WTC11 (cell line): ENCODE measurements at regions not wholly inside any gene's neighbourhood (a gene's known extent, or its start where the extent isn't known, plus 50 kb on each side); places are given as distances from the start of the nearest gene placed in this dataset.

Experiments
- ATAC-seq: fragments of 200-7000 bp; cut with Tn5 transposase; 2 replicates; pipeline ENCODE4 v1.10.0; 2021; ENCODE audit warnings: mild to moderate bottlenecking, moderate library complexity
- CTCF ChIA-PET: fragments of 300-600 bp; sonication (Branson Sonifier 250); formaldehyde crosslinking; loops from one replicate; lab custom pipeline; 2021; ENCODE audit warnings: antibody characterized with exemption; lab: Charles Lee
- POLR2A ChIA-PET: fragments of 350-600 bp; sonication (Branson Sonifier 250); formaldehyde crosslinking; loops from one replicate; lab custom pipeline; 2021; ENCODE audit warnings: antibody characterized with exemption; lab: Charles Lee
- DNase-seq: peaks from one replicate; pipeline ENCODE4 v3.0.0; 2021; ENCODE audit warnings: low spot score
- H3K27ac Mint-ChIP-seq: 2 replicates; pipeline ENCODE4 v1.8.0; 2021; ENCODE audit warnings: mixed read lengths
- H3K27me3 Mint-ChIP-seq: 2 replicates; pipeline ENCODE4 v1.8.0; 2021; ENCODE audit warnings: low read depth, mild to moderate bottlenecking, moderate library complexity, mixed read lengths
- H3K36me3 Mint-ChIP-seq: 2 replicates; pipeline ENCODE4 v1.8.0; 2021; ENCODE audit warnings: mixed read lengths
- H3K4me1 Mint-ChIP-seq: 2 replicates; pipeline ENCODE4 v1.8.0; 2022; ENCODE audit warnings: mixed read lengths
- H3K4me3 Mint-ChIP-seq: 2 replicates; pipeline ENCODE4 v1.8.0; 2021; ENCODE audit warnings: mild to moderate bottlenecking, moderate library complexity, mixed read lengths
- H3K9me3 Mint-ChIP-seq: 2 replicates; pipeline ENCODE4 v1.8.0; 2021; ENCODE audit warnings: mixed read lengths
- AFF4 ChIP-seq: sonication (generic); formaldehyde crosslinking; IDR thresholded peaks from 2 replicates; pipeline ENCODE4 v1.8.1; 2023; ENCODE audit warnings: mild to moderate bottlenecking, missing genetic modification reagents, borderline replicate concordance
- ATF3 ChIP-seq: sonication (generic); formaldehyde crosslinking; conservative IDR thresholded peaks from 2 replicates; pipeline ENCODE4 v1.8.1; 2022; ENCODE audit warnings: mild to moderate bottlenecking, missing genetic modification reagents
- ELF4 ChIP-seq: sonication (generic); formaldehyde crosslinking; IDR thresholded peaks from 2 replicates; pipeline ENCODE4 v1.8.1; 2022; ENCODE audit warnings: low read depth, mild to moderate bottlenecking, moderate library complexity, missing genetic modification reagents
- JAZF1 ChIP-seq: fragments of 250-450 bp; sonication (Bioruptor Pico); IDR thresholded peaks from 2 replicates; pipeline ENCODE4 v1.9.0; 2021; ENCODE audit warnings: moderate library complexity, mild to moderate bottlenecking, inconsistent platforms
- JUN ChIP-seq: sonication (generic); formaldehyde crosslinking; IDR thresholded peaks from 2 replicates; pipeline ENCODE4 v1.8.0; 2023; ENCODE audit warnings: mild to moderate bottlenecking, missing genetic modification reagents
- NFE2L1 ChIP-seq: sonication (generic); formaldehyde crosslinking; IDR thresholded peaks from 2 replicates; pipeline ENCODE4 v1.8.1; 2023; ENCODE audit warnings: missing genetic modification reagents
- NFYB ChIP-seq: sonication (generic); formaldehyde crosslinking; conservative IDR thresholded peaks from 2 replicates; pipeline ENCODE4 v1.8.0; 2022; ENCODE audit warnings: low read depth, missing genetic modification reagents
- OVOL2 ChIP-seq: fragments of 250-450 bp; sonication (Bioruptor Pico); IDR thresholded peaks from 2 replicates; pipeline ENCODE4 v1.9.0; 2021; ENCODE audit warnings: mild to moderate bottlenecking, borderline replicate concordance
- RORB ChIP-seq: fragments of 250-450 bp; sonication (Bioruptor Pico); IDR thresholded peaks from 2 replicates; pipeline ENCODE4 v1.9.0; 2021; ENCODE audit warnings: mild to moderate bottlenecking
- SOX15 ChIP-seq: fragments of 250-450 bp; sonication (Bioruptor Pico); IDR thresholded peaks from 2 replicates; pipeline ENCODE4 v1.9.0; 2021; ENCODE audit warnings: mild to moderate bottlenecking
- TCF7 ChIP-seq: sonication (generic); formaldehyde crosslinking; IDR thresholded peaks from 2 replicates; pipeline ENCODE4 v1.8.0; 2022; ENCODE audit warnings: mild to moderate bottlenecking, low read depth, missing genetic modification reagents, moderate library complexity
- TEAD4 ChIP-seq: sonication (generic); formaldehyde crosslinking; IDR thresholded peaks from 2 replicates; pipeline ENCODE4 v1.8.0; 2022; ENCODE audit warnings: mild to moderate bottlenecking, missing genetic modification reagents
- ZNF423 ChIP-seq: fragments of 250-450 bp; sonication (Bioruptor Pico); IDR thresholded peaks from 2 replicates; pipeline ENCODE4 v2.1.2; 2022; ENCODE audit warnings: mild to moderate bottlenecking, moderate library complexity
- ZSCAN18 ChIP-seq: fragments of 250-450 bp; sonication (Bioruptor Pico); IDR thresholded peaks from 2 replicates; pipeline ENCODE4 v2.1.2; 2022; ENCODE audit warnings: mild to moderate bottlenecking, moderate library complexity
- TF ChIP-seq, protein P1 (sequence below): fragments of 250-450 bp; sonication (Bioruptor Pico); IDR thresholded peaks from 2 replicates; pipeline ENCODE4 v1.8.0; 2021; ENCODE audit warnings: mild to moderate bottlenecking
- TF ChIP-seq, protein P2 (sequence below): fragments of 250-450 bp; sonication (Bioruptor Pico); IDR thresholded peaks from 2 replicates; pipeline ENCODE4 v1.9.0; 2021; ENCODE audit warnings: mild to moderate bottlenecking

DNA sequence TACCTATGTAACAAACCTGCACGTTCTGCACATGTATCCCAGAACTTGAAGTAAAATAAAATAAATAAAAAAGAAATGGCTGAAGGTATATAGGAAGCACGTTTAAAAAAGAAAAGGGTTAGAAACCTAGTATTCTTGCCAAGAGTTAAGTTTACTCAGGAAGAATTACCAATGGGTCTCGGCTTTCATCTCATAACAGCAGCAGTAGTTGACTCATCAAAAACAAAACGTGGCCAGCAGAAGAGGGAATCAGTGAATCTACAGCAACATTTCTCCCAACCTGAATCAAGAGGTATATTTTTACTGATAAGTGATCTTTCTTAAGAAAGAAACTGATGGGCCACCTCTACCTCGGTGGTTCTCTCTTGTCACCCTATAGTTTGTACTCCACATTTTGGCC, 340.3 kb downstream of the BRINP2 start:
- CTCF ChIA-PET, result no interaction called here
- ATAC-seq, result no peak
- Mint-ChIP-seq H3K27me3 (no peaks in the 10 kb centered on the region; the same call in 1 of the 2 replicates), H3K4me3 (no peak overlapping the region), H3K36me3 (peaks cover 4% of the 10 kb centered on the region; the same call in 1 of the 2 replicates), H3K4me1 (no peaks in the 10 kb centered on the region), H3K9me3 (peaks cover 11% of the 10 kb centered on the region), H3K27ac (no peak overlapping the region)
- no peak for DNase-seq
- POLR2A ChIA-PET, result no interaction called here
- TF ChIP-seq ATF3 (CRISPR knock-in tag) (no peak), JUN (CRISPR knock-in tag) (no peak), ZSCAN18 (CRISPR knock-in tag) (no peak), ZNF423 (CRISPR knock-in tag) (no peak), RORB (no peak), NFE2L1 (CRISPR knock-in tag) (no peak), TCF7 (CRISPR knock-in tag) (no peak), SOX15 (CRISPR knock-in tag) (no peak), TEAD4 (no peak)
- TF ChIP-seq, protein P1, sequence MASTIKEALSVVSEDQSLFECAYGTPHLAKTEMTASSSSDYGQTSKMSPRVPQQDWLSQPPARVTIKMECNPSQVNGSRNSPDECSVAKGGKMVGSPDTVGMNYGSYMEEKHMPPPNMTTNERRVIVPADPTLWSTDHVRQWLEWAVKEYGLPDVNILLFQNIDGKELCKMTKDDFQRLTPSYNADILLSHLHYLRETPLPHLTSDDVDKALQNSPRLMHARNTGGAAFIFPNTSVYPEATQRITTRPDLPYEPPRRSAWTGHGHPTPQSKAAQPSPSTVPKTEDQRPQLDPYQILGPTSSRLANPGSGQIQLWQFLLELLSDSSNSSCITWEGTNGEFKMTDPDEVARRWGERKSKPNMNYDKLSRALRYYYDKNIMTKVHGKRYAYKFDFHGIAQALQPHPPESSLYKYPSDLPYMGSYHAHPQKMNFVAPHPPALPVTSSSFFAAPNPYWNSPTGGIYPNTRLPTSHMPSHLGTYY (CRISPR knock-in tag), result no peak

DNA sequence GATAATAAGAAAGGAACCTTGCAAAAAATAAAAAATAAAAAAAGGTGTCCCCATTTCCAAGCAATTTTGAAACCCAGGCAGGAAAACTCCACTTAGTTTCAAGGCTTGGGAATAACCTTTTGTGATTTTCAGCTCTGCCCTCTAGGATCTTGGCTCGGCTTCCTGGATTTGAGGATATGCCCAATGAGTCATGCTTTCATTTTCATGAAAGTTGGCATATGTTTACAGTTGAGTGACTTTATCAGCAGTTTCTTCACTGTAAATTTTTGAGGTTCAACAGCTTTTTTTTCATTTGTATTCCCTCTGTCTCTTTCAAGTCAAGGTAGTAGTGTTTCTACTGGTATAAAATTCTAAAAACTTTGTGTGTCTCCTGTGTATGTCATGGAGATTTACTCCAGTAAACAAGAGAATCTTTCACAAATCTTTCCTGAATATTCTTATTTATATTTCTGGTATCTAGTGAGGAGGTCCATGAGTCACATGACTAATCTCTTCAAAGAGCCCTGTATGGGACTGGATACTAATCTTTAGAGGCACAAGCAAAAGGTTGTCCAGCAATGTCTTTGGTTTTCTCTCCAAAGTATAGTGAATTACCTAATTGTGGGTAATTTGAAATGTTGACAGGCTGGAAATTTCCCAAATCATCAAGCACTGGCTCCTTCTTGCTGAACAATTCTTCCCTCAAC, 335.3 kb downstream of the BRINP2 start:
- H3K27ac Mint-ChIP-seq, result no peak overlapping the region
- H3K27me3 Mint-ChIP-seq, result no peaks in the 10 kb centered on the region; the same call in 1 of the 2 replicates
- DNase-seq (no peak), ATAC-seq (no peak)
- no peak overlapping the region for H3K4me3 Mint-ChIP-seq
- H3K9me3 Mint-ChIP-seq, result peaks cover 14% of the 10 kb centered on the region
- CTCF ChIA-PET, result no interaction called here
- TF ChIP-seq AFF4 (CRISPR knock-in tag), result no peak
- TF ChIP-seq NFYB (CRISPR knock-in tag), result no peak
- TF ChIP-seq, protein P2, sequence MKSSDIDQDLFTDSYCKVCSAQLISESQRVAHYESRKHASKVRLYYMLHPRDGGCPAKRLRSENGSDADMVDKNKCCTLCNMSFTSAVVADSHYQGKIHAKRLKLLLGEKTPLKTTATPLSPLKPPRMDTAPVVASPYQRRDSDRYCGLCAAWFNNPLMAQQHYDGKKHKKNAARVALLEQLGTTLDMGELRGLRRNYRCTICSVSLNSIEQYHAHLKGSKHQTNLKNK (CRISPR knock-in tag), result no peak
- TF ChIP-seq ELF4 (CRISPR knock-in tag), result no peak
- TF ChIP-seq, protein P1 (CRISPR knock-in tag), result no peak
- no peak for TF ChIP-seq OVOL2 (CRISPR knock-in tag)
- TF ChIP-seq JAZF1 (CRISPR knock-in tag), result no peak
- H3K4me1 Mint-ChIP-seq, result peaks cover 8% of the 10 kb centered on the region
- POLR2A ChIA-PET, result no interaction called here
- peaks cover 4% of the 10 kb centered on the region; the same call in 1 of the 2 replicates for H3K36me3 Mint-ChIP-seq
